IMR-90 (cell line): ENCODE measurements at regions not wholly inside any gene's neighbourhood (a gene's known extent, or its start where the extent isn't known, plus 50 kb on each side); places are given as distances from the start of the nearest gene placed in this dataset.

Experiments
- ATAC-seq: fragments of 200-7000 bp; cut with Tn5 transposase; 2 replicates; pipeline ENCODE4 v1.9.1; 2020; ENCODE audit warnings: low read depth, mild to moderate bottlenecking, moderate library complexity
- BruUV-seq: library from RNA; stranded (reverse); fragments of 400-500 nt; replicated peaks from 2 replicates; lab custom pipeline; 2021; lab: Mats Ljungman, UMichigan
- CTCF ChIA-PET: fragments of 300-600 bp; formaldehyde crosslinking; extraction: SDS; loops from one replicate; lab custom pipeline; 2021; ENCODE audit warnings: antibody characterized with exemption; lab: Yijun Ruan, JAX
- POLR2A ChIA-PET: fragments of 300-600 bp; sonication (Branson Sonifier 250); formaldehyde crosslinking; loops from one replicate; lab custom pipeline; 2022; ENCODE audit warnings: antibody characterized with exemption; ENCODE audit not compliant: unreplicated experiment; lab: Charles Lee
- DNase-seq: peaks from one replicate; pipeline ENCODE4 v3.0.0; 2013
- H2AFZ ChIP-seq: replicated peaks from 2 replicates; pipeline ENCODE3; 2013; ENCODE audit warnings: low read length, mild to moderate bottlenecking; ENCODE audit not compliant: poor library complexity
- H2AK5ac ChIP-seq: 2 replicates; pipeline ENCODE4 v1.6.1; 2013; ENCODE audit warnings: low read depth, low read length, inconsistent platforms
- H2AK9ac ChIP-seq: replicated peaks from 2 replicates; pipeline ENCODE3; 2013; ENCODE audit warnings: mild to moderate bottlenecking, low read depth, low read length, moderate library complexity; ENCODE audit not compliant: poor library complexity
- H2BK120ac ChIP-seq: 2 replicates; pipeline ENCODE4 v1.6.1; 2013; ENCODE audit warnings: low read depth, low read length, inconsistent platforms
- H2BK15ac ChIP-seq: 3 replicates; pipeline ENCODE4 v1.6.1; 2013; ENCODE audit warnings: low read depth, low read length, inconsistent platforms
- H2BK20ac ChIP-seq: 2 replicates; pipeline ENCODE4 v1.6.1; 2013; ENCODE audit warnings: low read depth, mild to moderate bottlenecking, inconsistent platforms, low read length, moderate library complexity
- H2BK5ac ChIP-seq: 2 replicates; pipeline ENCODE4 v1.6.1; 2013; ENCODE audit warnings: mild to moderate bottlenecking, low read depth, low read length, inconsistent platforms; ENCODE audit not compliant: poor library complexity, severe bottlenecking
- H3K14ac ChIP-seq: replicated peaks from 2 replicates; pipeline ENCODE4 v1.6.1; 2013; ENCODE audit warnings: low read depth, low read length, inconsistent platforms
- H3K18ac ChIP-seq: 2 replicates; pipeline ENCODE4 v1.6.1; 2013; ENCODE audit warnings: low read depth, low read length, control low read depth
- H3K23ac ChIP-seq: 2 replicates; pipeline ENCODE4 v1.6.1; 2013; ENCODE audit warnings: low read depth, low read length, inconsistent platforms
- H3K27ac ChIP-seq: 2 replicates; pipeline ENCODE4 v1.5.1; 2013; ENCODE audit warnings: mild to moderate bottlenecking, control low read depth, low read length; ENCODE audit not compliant: insufficient read depth
- H3K27me3 ChIP-seq: 2 replicates; pipeline ENCODE4 v1.6.1; 2013; ENCODE audit warnings: low read length; ENCODE audit not compliant: control insufficient read depth, insufficient read depth
- H3K36me3 ChIP-seq: 2 replicates; pipeline ENCODE4 v1.6.1; 2013; ENCODE audit warnings: low read length, mixed read lengths; ENCODE audit not compliant: control insufficient read depth, insufficient read depth
- H3K4ac ChIP-seq: 2 replicates; pipeline ENCODE4 v1.6.1; 2013; ENCODE audit warnings: low read depth, low read length, inconsistent platforms
- H3K4me1 ChIP-seq: 2 replicates; pipeline ENCODE4 v1.6.1; 2013; ENCODE audit warnings: low read length, mixed read lengths; ENCODE audit not compliant: control insufficient read depth, insufficient read depth
- H3K4me2 ChIP-seq: 2 replicates; pipeline ENCODE4 v1.6.1; 2013; ENCODE audit warnings: low read depth, mild to moderate bottlenecking, control low read depth, low read length, moderate library complexity
- H3K4me3 ChIP-seq: 2 replicates; pipeline ENCODE4 v1.5.1; 2013; ENCODE audit warnings: low read depth, mild to moderate bottlenecking, control low read depth, low read length, moderate library complexity; ENCODE audit not compliant: insufficient read depth
- H3K56ac ChIP-seq: 2 replicates; pipeline ENCODE4 v1.6.1; 2013; ENCODE audit warnings: low read length, inconsistent platforms; ENCODE audit not compliant: insufficient read depth; ENCODE audit errors: extremely low read depth
- H3K79me1 ChIP-seq, 2 experiments: 2 replicates each; pipeline ENCODE4 v1.6.1; 2013; ENCODE audit warnings: low read length in 2 of 2, inconsistent platforms in 1 of 2, low read depth in 1 of 2
- H3K9ac ChIP-seq: 2 replicates; pipeline ENCODE4 v1.6.1; 2013; ENCODE audit warnings: low read depth, low read length, control low read depth
- H3K9me1 ChIP-seq: 2 replicates; pipeline ENCODE4 v1.6.1; 2013; ENCODE audit warnings: low read length, inconsistent platforms; ENCODE audit not compliant: insufficient read depth
- H3K9me3 ChIP-seq: 2 replicates; pipeline ENCODE4 v1.6.1; 2013; ENCODE audit warnings: low read length; ENCODE audit not compliant: control insufficient read depth, insufficient read depth
- H4K20me1 ChIP-seq: 2 replicates; pipeline ENCODE4 v1.6.1; 2013; ENCODE audit warnings: low read length, inconsistent platforms; ENCODE audit not compliant: insufficient read depth
- H4K5ac ChIP-seq: 2 replicates; pipeline ENCODE4 v1.6.1; 2013; ENCODE audit warnings: mild to moderate bottlenecking, low read depth, low read length, control low read depth
- H4K8ac ChIP-seq, 2 experiments: 2 replicates each; pipeline ENCODE4 v1.6.1; 2013; ENCODE audit warnings: low read depth in 2 of 2, low read length in 2 of 2, control low read depth in 1 of 2, inconsistent platforms in 1 of 2
- H4K91ac ChIP-seq: 2 replicates; pipeline ENCODE4 v1.6.1; 2013; ENCODE audit warnings: low read depth, low read length, inconsistent platforms; ENCODE audit not compliant: insufficient read depth
- BHLHE40 ChIP-seq: fragments of 150-350 bp; IDR thresholded peaks from 2 replicates; pipeline ENCODE4 v1.6.1; 2016; ENCODE audit warnings: mild to moderate bottlenecking, low read depth, low read length
- MAFK ChIP-seq: IDR thresholded peaks from 2 replicates; pipeline ENCODE4 v1.6.1; 2012; ENCODE audit warnings: low read depth, low read length, improper control_type of control experiment
- MXI1 ChIP-seq: IDR thresholded peaks from 2 replicates; pipeline ENCODE4 v1.6.1; 2012; ENCODE audit warnings: low read depth, mild to moderate bottlenecking, low read length, moderate library complexity, borderline replicate concordance
- whole genome bisulfite sequencing, 2 experiments: methylation state at CpG; one replicate each; pipeline versions ENCODE4 v1.1.5 to v1.1.7; 2013; ENCODE audit warnings: missing lambda C conversion rate in 2 of 2; ENCODE audit not compliant: insufficient read length in 1 of 2; ENCODE audit errors: extremely low coverage in 2 of 2; 5-methylcytosine and 5-hydroxymethylcytosine counted together
- dilution Hi-C: fragments of 300-500 bp; cut with HindIII; formaldehyde crosslinking; loops from one replicate; pipeline ENCODE4 v1.14.3; 2018; ENCODE audit warnings: low sequenced_read_pairs; ENCODE audit not compliant: unreplicated experiment
- in situ Hi-C: fragments of 300-500 bp; cut with MboI; formaldehyde crosslinking; loops from 3 replicates; pipeline ENCODE4 v1.14.3; 2019; ENCODE audit warnings: low sequenced_read_pairs, inconsistent platforms, mixed read lengths
- intact Hi-C: fragments of 100-400 bp; cut with micrococcal nuclease; formaldehyde crosslinking; loops from 2 replicates; pipeline ENCODE4 v1.10.0; 2022

- no peak for ATAC-seq
- H2BK120ac ChIP-seq, result no peak overlapping the region
- no peak overlapping the region for H2BK20ac ChIP-seq
- no peak overlapping the region for H2AFZ ChIP-seq
- no peak overlapping the region for H4K5ac ChIP-seq
- no TSS peak for BruUV-seq
- no peak overlapping the region for H3K27ac ChIP-seq
- no peak overlapping the region for H4K91ac ChIP-seq
- H3K9me3 ChIP-seq, result no peaks in the 10 kb centered on the region
- no peak overlapping the region for H3K4ac ChIP-seq
- no peak overlapping the region for H2BK15ac ChIP-seq
- no peak overlapping the region for H3K14ac ChIP-seq
- TF ChIP-seq BHLHE40, result no peak
- TF ChIP-seq MXI1, result no peak
- TF ChIP-seq MAFK, result no peak
- no CpG with 5 or more reads among the region's 1 CpG for WGBS, 2 experiments
- H4K8ac ChIP-seq, result no peak overlapping the region
- no peak overlapping the region for H3K23ac ChIP-seq
- ChIA-PET CTCF (no interaction called here), POLR2A (no interaction called here)
- no peaks in the 10 kb centered on the region for H4K20me1 ChIP-seq
- no peak overlapping the region for H3K4me2 ChIP-seq
- H3K79me1 ChIP-seq, result no peaks in the 10 kb centered on the region
- no peak overlapping the region for H3K9ac ChIP-seq
- H2BK5ac ChIP-seq, result no peak overlapping the region
- H3K9me1 ChIP-seq, result no peaks in the 10 kb centered on the region
- H3K56ac ChIP-seq, result no peak overlapping the region
- no peak for DNase-seq
- in situ Hi-C loops, result no loop called here
- intact Hi-C loops, result no loop called here
- no peak overlapping the region for H2AK9ac ChIP-seq
- H3K27me3 ChIP-seq, result no peaks in the 10 kb centered on the region
- no peak overlapping the region for H3K18ac ChIP-seq
- H3K4me3 ChIP-seq, result no peak overlapping the region
- dilution Hi-C loops, result no loop called here
- H3K4me1 ChIP-seq, result no peaks in the 10 kb centered on the region
- H2AK5ac ChIP-seq, result no peak overlapping the region
- no peaks in the 10 kb centered on the region for H3K36me3 ChIP-seq
These were observed 310.2 kb upstream of the TBX22 start for GRCh38 chrX:79704325-79704724.
